Pancreas (tissue), 10 donors: ENCODE measurements at regions not wholly inside any gene's neighbourhood (a gene's known extent, or its start where the extent isn't known, plus 50 kb on each side); places are given as distances from the start of the nearest gene placed in this dataset.

Experiments
- ATAC-seq, 4 donors: fragments of 200-7000 bp; cut with Tn5 transposase; one replicate each; pipeline versions ENCODE4 v1.8.0 to v1.9.1; 2020; ENCODE audit warnings: mild to moderate bottlenecking in 4 of 4, moderate library complexity in 4 of 4
- DNase-seq, 6 donors: peaks; one replicate each; pipeline ENCODE4 v3.0.0-alpha.2; 2020
- FAIRE-seq: peaks from 2 replicates; lab custom pipeline; 2012; peaks lifted over from hg19 to GRCh38; lab: Jason Lieb, UNC
- H3K27ac ChIP-seq, 4 donors: fragments of 200-600 bp; sonication (generic); 1 replicate in 3 of 4; 2 replicates in 1 of 4; pipeline versions ENCODE4 v1.5.0 to v1.8.0; 2020
- H3K27me3 ChIP-seq, 4 donors: fragments of 200-600 bp; one replicate each; pipeline ENCODE4 v1.8.0; 2021
- H3K36me3 ChIP-seq, 3 donors: fragments of 200-600 bp; sonication (generic) in 1 of 3; one replicate each; pipeline versions ENCODE4 v1.5.0 to v1.8.0; 2020 to 2021
- H3K4me1 ChIP-seq, 3 donors: fragments of 200-600 bp; one replicate each; pipeline ENCODE4 v1.8.0; 2021
- H3K4me3 ChIP-seq, 4 donors: fragments of 200-600 bp; sonication (generic) in 2 of 4; one replicate each; pipeline versions ENCODE4 v1.5.0 to v1.8.0; 2020 to 2021
- H3K9me3 ChIP-seq, 4 donors: fragments of 200-600 bp; one replicate each; pipeline ENCODE4 v1.8.0; 2021
- CTCF ChIP-seq, 4 donors: fragments of 200-600 bp; sonication (generic) in 3 of 4; IDR thresholded peaks; one replicate each; pipeline versions ENCODE4 v1.5.0 to v1.8.0; 2021; ENCODE audit warnings: antibody characterized with exemption in 4 of 4
- WGBS, 2 donors: extraction: QIAGEN DNeasy Blood & Tissue Kit; methylation state at CpG; one replicate each; pipeline ENCODE4 v1.1.7; 2013; 5-methylcytosine and 5-hydroxymethylcytosine counted together
- intact Hi-C, 3 donors: fragments of 100-400 bp; cut with DNase I; formaldehyde crosslinking; loops; one replicate each; pipeline versions ENCODE4 v1.11.1 to v1.14.2; 2022
- donor health status: healthy with polysubstance abuse.
- donor health status: DM: no; HTN: no; CAD: no; lungs with moderate emphysema.
- donor health status: DM: no; HTN: no; CAD: no.
- donor health status: control.
- donor health status: control.
- donor health status: Bipolar disorder and iron deficiency.
- donor health status: DM: yes; HTN: yes; CAD: no.
- donor health status: DM: no; HTN: no; CAD: no.
- donor health status: DM: no; HTN: no; CAD: no.
- donor health status: DM: yes; HTN: yes; CAD: no.

- Histone ChIP-seq H3K9me3 (no peaks in the 10 kb centered on the region), H3K4me3 (no peak overlapping the region), H3K4me1 (no peaks in the 10 kb centered on the region), H3K36me3 (no peaks in the 10 kb centered on the region), H3K27ac (no peak overlapping the region), H3K27me3 (no peaks in the 10 kb centered on the region)
- no peak for FAIRE-seq
- intact Hi-C loops, result no loop called here
- no peak for ATAC-seq
- no peak for TF ChIP-seq CTCF (IDR thresholded peaks at IDR 0.05)
- DNase-seq, result no peak
- 58 to 79% methylated on average over 4 of the region's 4 CpGs for WGBS, 2 donors
These were observed 123.5 kb downstream of the MBD2 start for GRCh38 chr18:54100920-54101470.

- FAIRE-seq, result no peak
- Histone ChIP-seq H3K36me3 (no peaks in the 10 kb centered on the region), H3K9me3 (no peaks in the 10 kb centered on the region), H3K27me3 (no peaks in the 10 kb centered on the region), H3K27ac (no peak overlapping the region), H3K4me1 (no peaks in the 10 kb centered on the region), H3K4me3 (no peak overlapping the region)
- no peak for TF ChIP-seq CTCF (IDR thresholded peaks at IDR 0.05)
- 78 to 81% methylated on average over 2 of the region's 2 CpGs for WGBS, 2 donors
- no peak for ATAC-seq
- intact Hi-C loops, result no loop called here
- DNase-seq, result no peak
These were observed 124.0 kb downstream of the MBD2 start for GRCh38 chr18:54100466-54100865.

- 67 to 94% methylated on average over 4 of the region's 4 CpGs for WGBS, 2 donors
- H3K27me3 ChIP-seq, result no peaks in the 10 kb centered on the region
- no peaks in the 10 kb centered on the region for H3K4me1 ChIP-seq
- no peak overlapping the region for H3K27ac ChIP-seq
- FAIRE-seq (no peak), DNase-seq (no peak), ATAC-seq (no peak)
- no peaks in the 10 kb centered on the region for H3K36me3 ChIP-seq
- H3K4me3 ChIP-seq, result no peak overlapping the region
- no peak for TF ChIP-seq CTCF (IDR thresholded peaks at IDR 0.05)
- intact Hi-C loops, result no loop called here
- H3K9me3 ChIP-seq, result no peaks in the 10 kb centered on the region
These were observed 130.0 kb downstream of the MBD2 start for GRCh38 chr18:54094474-54094873.

GRCh38 chr18:54090856-54091255 is 133.6 kb downstream of the MBD2 start:
- Histone ChIP-seq H3K4me1 (no peaks in the 10 kb centered on the region), H3K4me3 (no peak overlapping the region), H3K27ac (no peak overlapping the region), H3K36me3 (no peaks in the 10 kb centered on the region), H3K27me3 (no peaks in the 10 kb centered on the region), H3K9me3 (no peaks in the 10 kb centered on the region)
- WGBS, 2 donors, result 30 to 52% methylated on average over 2 of the region's 2 CpGs
- intact Hi-C loops, result no loop called here
- FAIRE-seq (no peak), DNase-seq (no peak), ATAC-seq (peak in 3 of 4 donors; percentile 18 to 51 (median 23))
- TF ChIP-seq CTCF (IDR thresholded peaks at IDR 0.05), result no peak

- WGBS, 2 donors, result 71 to 90% methylated on average over 2 of the region's 2 CpGs
- Histone ChIP-seq H3K36me3 (no peaks in the 10 kb centered on the region), H3K9me3 (no peaks in the 10 kb centered on the region), H3K4me1 (no peaks in the 10 kb centered on the region), H3K4me3 (no peak overlapping the region), H3K27me3 (no peaks in the 10 kb centered on the region), H3K27ac (no peak overlapping the region)
- DNase-seq (no peak), ATAC-seq (no peak), FAIRE-seq (no peak)
- intact Hi-C loops, result no loop called here
- TF ChIP-seq CTCF (IDR thresholded peaks at IDR 0.05), result no peak
These were observed 134.6 kb downstream of the MBD2 start for GRCh38 chr18:54089749-54090459.
